ENCODE measurements at regions not wholly inside any gene's neighbourhood (a gene's known extent, or its start where the extent isn't known, plus 50 kb on each side); places are given as distances from the start of the nearest gene placed in this dataset.

- H3K36me3 ChIP-seq (ENCODE audit: insufficient read depth, low read length), result no peaks in the 10 kb centered on the region
- H3K36me3 Mint-ChIP-seq (ENCODE audit: low read depth, unreplicated experiment), result no peaks in the 10 kb centered on the region
- no peaks in the 10 kb centered on the region for H4K20me1 ChIP-seq (ENCODE audit: insufficient read depth, low read length)
- TF ChIP-seq, protein P1, sequence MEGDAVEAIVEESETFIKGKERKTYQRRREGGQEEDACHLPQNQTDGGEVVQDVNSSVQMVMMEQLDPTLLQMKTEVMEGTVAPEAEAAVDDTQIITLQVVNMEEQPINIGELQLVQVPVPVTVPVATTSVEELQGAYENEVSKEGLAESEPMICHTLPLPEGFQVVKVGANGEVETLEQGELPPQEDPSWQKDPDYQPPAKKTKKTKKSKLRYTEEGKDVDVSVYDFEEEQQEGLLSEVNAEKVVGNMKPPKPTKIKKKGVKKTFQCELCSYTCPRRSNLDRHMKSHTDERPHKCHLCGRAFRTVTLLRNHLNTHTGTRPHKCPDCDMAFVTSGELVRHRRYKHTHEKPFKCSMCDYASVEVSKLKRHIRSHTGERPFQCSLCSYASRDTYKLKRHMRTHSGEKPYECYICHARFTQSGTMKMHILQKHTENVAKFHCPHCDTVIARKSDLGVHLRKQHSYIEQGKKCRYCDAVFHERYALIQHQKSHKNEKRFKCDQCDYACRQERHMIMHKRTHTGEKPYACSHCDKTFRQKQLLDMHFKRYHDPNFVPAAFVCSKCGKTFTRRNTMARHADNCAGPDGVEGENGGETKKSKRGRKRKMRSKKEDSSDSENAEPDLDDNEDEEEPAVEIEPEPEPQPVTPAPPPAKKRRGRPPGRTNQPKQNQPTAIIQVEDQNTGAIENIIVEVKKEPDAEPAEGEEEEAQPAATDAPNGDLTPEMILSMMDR (IDR thresholded peaks at IDR 0.05; ENCODE audit: insufficient read depth, low read depth, low read length), result no peak
- no peak for TF ChIP-seq EZH2 (IDR thresholded peaks at IDR 0.05; ENCODE audit: insufficient read depth, low read length)
- no peak overlapping the region for H3K4me3 Mint-ChIP-seq (ENCODE audit: unreplicated experiment)
- H3K27ac ChIP-seq (ENCODE audit: low read depth, low read length), result no peak overlapping the region
- H3K27me3 Mint-ChIP-seq (ENCODE audit: low read depth, unreplicated experiment), result peaks cover 13% of the 10 kb centered on the region
- H2AFZ ChIP-seq (ENCODE audit: low read depth, low read length), result no peak overlapping the region
- H3K4me1 ChIP-seq (ENCODE audit: insufficient read depth, low read length), result no peaks in the 10 kb centered on the region
- FAIRE-seq (no peak), DNase-seq (ENCODE audit: low read depth) (no peak)
- no peak overlapping the region for H3K9ac ChIP-seq (ENCODE audit: low read length)
- no peaks in the 10 kb centered on the region for H3K9me3 ChIP-seq (ENCODE audit: insufficient read depth, low read depth, low read length)
- H3K4me2 ChIP-seq (ENCODE audit: low read length), result no peak overlapping the region
- no peak overlapping the region for H3K4me3 ChIP-seq (ENCODE audit: insufficient read depth, low read depth, low read length)
- H3K4me1 Mint-ChIP-seq (ENCODE audit: low read depth, unreplicated experiment), result no peaks in the 10 kb centered on the region
- H3K9me3 Mint-ChIP-seq (ENCODE audit: unreplicated experiment), result peaks cover 2% of the 10 kb centered on the region
- H3K27me3 ChIP-seq (ENCODE audit: insufficient read depth, low read length), result no peaks in the 10 kb centered on the region
- H3K79me2 ChIP-seq (ENCODE audit: insufficient read depth, low read length), result no peaks in the 10 kb centered on the region
- H3K27ac Mint-ChIP-seq (ENCODE audit: unreplicated experiment), result no peak overlapping the region
Measured at GRCh38 chr18:47507651-47508050, 256.2 kb upstream of the SKOR2 start.

DNA sequence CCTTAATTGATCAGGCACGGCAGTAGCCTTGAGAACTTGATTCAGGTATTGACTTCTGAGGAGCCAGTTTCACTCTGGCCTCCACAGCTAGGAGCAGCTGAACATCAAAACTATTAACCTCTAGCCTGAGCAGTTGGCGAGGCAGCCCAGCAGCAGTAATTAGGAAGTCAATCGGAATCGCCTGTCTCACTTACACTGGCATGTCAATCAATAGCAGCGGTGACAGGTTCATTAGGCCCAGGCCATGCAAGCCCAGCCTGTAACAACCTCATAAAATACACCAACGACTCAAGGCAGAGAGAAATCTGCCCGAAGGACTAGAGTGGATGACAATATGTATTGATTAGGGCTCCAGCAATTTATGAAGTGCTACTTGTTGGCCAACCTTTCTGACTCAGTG, 255.4 kb upstream of the SKOR2 start:
- Histone ChIP-seq H3K4me1 (ENCODE audit: insufficient read depth, low read length) (no peaks in the 10 kb centered on the region), H3K36me3 (ENCODE audit: insufficient read depth, low read length) (no peaks in the 10 kb centered on the region), H3K9ac (ENCODE audit: low read length) (no peak overlapping the region), H4K20me1 (ENCODE audit: insufficient read depth, low read length) (no peaks in the 10 kb centered on the region), H3K27me3 (ENCODE audit: insufficient read depth, low read length) (no peaks in the 10 kb centered on the region), H3K79me2 (ENCODE audit: insufficient read depth, low read length) (no peaks in the 10 kb centered on the region), H2AFZ (ENCODE audit: low read depth, low read length) (no peak overlapping the region), H3K27ac (ENCODE audit: low read depth, low read length) (no peak overlapping the region), H3K4me3 (ENCODE audit: insufficient read depth, low read depth, low read length) (no peak overlapping the region), H3K4me2 (ENCODE audit: low read length) (no peak overlapping the region), H3K9me3 (ENCODE audit: insufficient read depth, low read depth, low read length) (no peaks in the 10 kb centered on the region)
- FAIRE-seq, result no peak
- Mint-ChIP-seq H3K27me3 (ENCODE audit: low read depth, unreplicated experiment) (peaks cover 13% of the 10 kb centered on the region), H3K27ac (ENCODE audit: unreplicated experiment) (no peak overlapping the region), H3K36me3 (ENCODE audit: low read depth, unreplicated experiment) (no peaks in the 10 kb centered on the region), H3K4me3 (ENCODE audit: unreplicated experiment) (no peak overlapping the region), H3K9me3 (ENCODE audit: unreplicated experiment) (peaks cover 2% of the 10 kb centered on the region), H3K4me1 (ENCODE audit: low read depth, unreplicated experiment) (no peaks in the 10 kb centered on the region)
- no peak for DNase-seq (ENCODE audit: low read depth)
- TF ChIP-seq EZH2 (IDR thresholded peaks at IDR 0.05; ENCODE audit: insufficient read depth, low read length), result no peak
- TF ChIP-seq, protein P1 (IDR thresholded peaks at IDR 0.05; ENCODE audit: insufficient read depth, low read depth, low read length), result no peak

- FAIRE-seq (no peak), DNase-seq (ENCODE audit: low read depth) (no peak)
- Mint-ChIP-seq H3K27ac (ENCODE audit: unreplicated experiment) (no peak overlapping the region), H3K9me3 (ENCODE audit: unreplicated experiment) (peaks cover 2% of the 10 kb centered on the region), H3K4me3 (ENCODE audit: unreplicated experiment) (no peak overlapping the region), H3K4me1 (ENCODE audit: low read depth, unreplicated experiment) (no peaks in the 10 kb centered on the region), H3K27me3 (ENCODE audit: low read depth, unreplicated experiment) (peaks cover 14% of the 10 kb centered on the region), H3K36me3 (ENCODE audit: low read depth, unreplicated experiment) (no peaks in the 10 kb centered on the region)
- Histone ChIP-seq H3K27me3 (ENCODE audit: insufficient read depth, low read length) (no peaks in the 10 kb centered on the region), H3K9ac (ENCODE audit: low read length) (no peak overlapping the region), H3K4me2 (ENCODE audit: low read length) (no peak overlapping the region), H2AFZ (ENCODE audit: low read depth, low read length) (no peak overlapping the region), H3K4me3 (ENCODE audit: insufficient read depth, low read depth, low read length) (no peak overlapping the region), H4K20me1 (ENCODE audit: insufficient read depth, low read length) (no peaks in the 10 kb centered on the region), H3K4me1 (ENCODE audit: insufficient read depth, low read length) (no peaks in the 10 kb centered on the region), H3K9me3 (ENCODE audit: insufficient read depth, low read depth, low read length) (no peaks in the 10 kb centered on the region), H3K27ac (ENCODE audit: low read depth, low read length) (no peak overlapping the region), H3K36me3 (ENCODE audit: insufficient read depth, low read length) (no peaks in the 10 kb centered on the region), H3K79me2 (ENCODE audit: insufficient read depth, low read length) (no peaks in the 10 kb centered on the region)
- TF ChIP-seq EZH2 (IDR thresholded peaks at IDR 0.05; ENCODE audit: insufficient read depth, low read length), result no peak
- TF ChIP-seq, protein P1 (IDR thresholded peaks at IDR 0.05; ENCODE audit: insufficient read depth, low read depth, low read length), result no peak
Measured at GRCh38 chr18:47501946-47502345, 250.5 kb upstream of the SKOR2 start.

Data from astrocyte (in vitro differentiated cells and primary cell).